ENCODE measurements at regions not wholly inside any gene's neighbourhood (a gene's known extent, or its start where the extent isn't known, plus 50 kb on each side); places are given as distances from the start of the nearest gene placed in this dataset.

DNA sequence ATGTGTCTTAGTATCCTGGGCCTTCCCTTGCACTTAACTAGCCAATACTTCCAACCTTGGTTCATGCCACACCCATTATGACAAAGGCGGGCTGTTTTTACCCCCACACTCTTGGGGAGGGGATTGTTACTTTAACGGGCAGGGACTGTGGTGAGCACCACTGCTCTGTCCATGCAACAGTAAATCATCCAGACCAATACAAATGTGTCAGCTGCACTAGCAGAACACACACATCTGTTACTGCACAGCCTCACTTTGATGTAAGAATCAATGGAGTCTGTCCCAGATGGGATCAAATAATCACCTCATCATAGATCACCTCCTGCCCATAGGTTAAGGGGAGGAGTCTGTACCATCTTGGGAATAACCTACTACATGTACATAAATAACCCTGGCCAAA lies 58.1 kb downstream of the NPAP1 start:
- Histone ChIP-seq H3K27ac (ENCODE audit: low read depth, low read length) (no peak overlapping the region), H2AFZ (ENCODE audit: low read length, unreplicated experiment) (no peak overlapping the region), H3K4me1 (ENCODE audit: control insufficient read depth, insufficient read depth, low read length, unreplicated experiment) (no peaks in the 10 kb centered on the region), H3K27me3 (ENCODE audit: insufficient read depth, low read length) (no peaks in the 10 kb centered on the region), H3K4me3 (ENCODE audit: low read depth, low read length) (no peak overlapping the region), H3K36me3 (ENCODE audit: insufficient read depth, low read length) (no peaks in the 10 kb centered on the region), H3K79me2 (ENCODE audit: control insufficient read depth, insufficient read depth, low read length, unreplicated experiment) (no peaks in the 10 kb centered on the region)

DNA sequence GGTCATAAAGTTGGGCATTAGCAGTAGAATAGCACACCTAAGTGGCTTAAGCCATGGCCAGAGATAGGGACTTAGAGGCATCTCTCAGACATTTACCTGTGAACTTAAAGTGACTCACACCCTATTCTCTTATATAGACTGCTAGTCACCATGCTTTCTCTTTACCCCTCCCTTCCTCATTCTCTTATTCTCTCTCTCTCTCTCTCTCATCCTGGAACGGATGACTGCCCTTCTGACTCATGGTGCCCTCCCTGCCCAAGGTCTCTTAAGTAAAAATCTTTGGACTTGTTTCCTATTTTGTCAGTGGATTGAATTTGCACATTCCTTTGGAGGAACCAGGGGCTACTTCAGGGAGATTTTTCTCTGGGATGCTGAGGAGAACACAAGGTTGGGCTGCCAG lies 58.8 kb downstream of the NPAP1 start:
- no peaks in the 10 kb centered on the region for H3K79me2 ChIP-seq (ENCODE audit: control insufficient read depth, insufficient read depth, low read length, unreplicated experiment)

DNA sequence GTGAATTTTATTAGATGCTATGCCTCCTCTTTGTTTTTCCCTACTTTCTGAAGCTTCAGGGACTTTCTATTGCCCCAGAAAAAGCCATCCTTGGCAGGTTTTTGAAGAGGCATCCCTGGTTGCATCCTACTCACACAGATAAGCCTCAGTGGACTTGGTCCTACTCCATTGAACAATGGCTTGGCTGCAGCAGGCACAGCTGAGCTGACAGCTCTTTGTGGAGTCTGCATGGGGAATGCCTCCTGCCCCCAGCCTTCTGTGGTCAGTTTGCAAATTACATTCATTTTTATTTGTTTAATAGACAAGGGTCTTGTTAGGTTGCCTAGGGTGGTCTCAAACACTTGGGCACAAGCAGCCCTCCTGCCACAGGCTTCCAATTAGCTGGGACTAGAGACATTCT lies 69.7 kb downstream of the NPAP1 start:
- Histone ChIP-seq H3K36me3 (ENCODE audit: insufficient read depth, low read length) (no peaks in the 10 kb centered on the region), H3K27me3 (ENCODE audit: insufficient read depth, low read length) (no peaks in the 10 kb centered on the region), H2AFZ (ENCODE audit: low read length, unreplicated experiment) (no peak overlapping the region), H3K4me3 (ENCODE audit: low read depth, low read length) (no peak overlapping the region), H3K4me1 (ENCODE audit: control insufficient read depth, insufficient read depth, low read length, unreplicated experiment) (no peaks in the 10 kb centered on the region), H3K27ac (ENCODE audit: low read depth, low read length) (no peak overlapping the region), H3K79me2 (ENCODE audit: control insufficient read depth, insufficient read depth, low read length, unreplicated experiment) (no peaks in the 10 kb centered on the region)

More for the DNA sequence above, 58.8 kb downstream of the NPAP1 start:
- Histone ChIP-seq H3K4me3 (ENCODE audit: low read depth, low read length) (no peak overlapping the region), H3K27ac (ENCODE audit: low read depth, low read length) (no peak overlapping the region), H3K4me1 (ENCODE audit: control insufficient read depth, insufficient read depth, low read length, unreplicated experiment) (no peaks in the 10 kb centered on the region), H3K36me3 (ENCODE audit: insufficient read depth, low read length) (no peaks in the 10 kb centered on the region), H2AFZ (ENCODE audit: low read length, unreplicated experiment) (no peak overlapping the region), H3K27me3 (ENCODE audit: insufficient read depth, low read length) (no peaks in the 10 kb centered on the region)

DNA sequence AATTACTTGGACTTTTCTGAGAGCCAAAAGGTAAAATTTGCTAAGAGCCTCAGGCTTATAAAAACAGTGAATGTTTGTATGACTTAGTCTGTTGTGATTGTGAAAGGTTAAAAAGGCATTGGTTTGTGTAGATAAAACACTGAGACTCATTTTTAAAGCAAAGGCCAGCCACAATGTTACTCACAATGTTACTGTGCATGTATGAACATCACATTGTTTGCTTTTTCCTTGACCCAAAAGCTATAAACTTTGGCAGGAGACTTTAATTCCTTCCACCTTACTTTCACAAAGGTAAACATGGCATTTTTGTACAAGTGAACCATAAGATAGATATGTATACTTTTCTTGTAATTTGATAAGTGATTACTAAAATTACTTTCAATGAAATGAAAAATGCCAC lies 70.5 kb downstream of the NPAP1 start:
- Histone ChIP-seq H3K4me1 (ENCODE audit: control insufficient read depth, insufficient read depth, low read length, unreplicated experiment) (no peaks in the 10 kb centered on the region), H3K27ac (ENCODE audit: low read depth, low read length) (no peak overlapping the region), H3K79me2 (ENCODE audit: control insufficient read depth, insufficient read depth, low read length, unreplicated experiment) (no peaks in the 10 kb centered on the region), H3K36me3 (ENCODE audit: insufficient read depth, low read length) (no peaks in the 10 kb centered on the region), H3K27me3 (ENCODE audit: insufficient read depth, low read length) (no peaks in the 10 kb centered on the region), H3K4me3 (ENCODE audit: low read depth, low read length) (no peak overlapping the region), H2AFZ (ENCODE audit: low read length, unreplicated experiment) (no peak overlapping the region)

DNA sequence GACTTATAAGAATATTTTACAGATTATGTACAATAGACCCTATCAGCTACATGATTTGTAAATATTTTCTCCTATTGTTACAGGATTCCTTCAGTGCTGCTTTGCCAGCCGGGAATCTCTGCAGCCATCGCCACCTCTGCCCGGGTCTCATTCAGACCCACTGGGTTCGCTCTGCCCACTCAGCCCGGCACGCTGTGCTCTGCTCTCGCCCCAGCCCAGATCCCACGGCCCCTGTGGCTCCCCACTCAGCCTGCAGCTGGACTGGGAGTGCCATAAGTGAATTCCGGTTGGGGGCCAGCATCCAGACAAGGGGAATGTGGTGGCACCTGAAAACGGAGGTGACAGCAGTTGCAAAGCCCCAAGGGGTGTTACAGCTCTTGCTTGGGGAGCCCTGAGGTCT lies 71.8 kb downstream of the NPAP1 start:
- Histone ChIP-seq H3K27ac (ENCODE audit: low read depth, low read length) (no peak overlapping the region), H3K4me3 (ENCODE audit: low read depth, low read length) (no peak overlapping the region), H3K4me1 (ENCODE audit: control insufficient read depth, insufficient read depth, low read length, unreplicated experiment) (no peaks in the 10 kb centered on the region), H2AFZ (ENCODE audit: low read length, unreplicated experiment) (no peak overlapping the region), H3K27me3 (ENCODE audit: insufficient read depth, low read length) (no peaks in the 10 kb centered on the region), H3K36me3 (ENCODE audit: insufficient read depth, low read length) (no peaks in the 10 kb centered on the region), H3K79me2 (ENCODE audit: control insufficient read depth, insufficient read depth, low read length, unreplicated experiment) (no peaks in the 10 kb centered on the region)

DNA sequence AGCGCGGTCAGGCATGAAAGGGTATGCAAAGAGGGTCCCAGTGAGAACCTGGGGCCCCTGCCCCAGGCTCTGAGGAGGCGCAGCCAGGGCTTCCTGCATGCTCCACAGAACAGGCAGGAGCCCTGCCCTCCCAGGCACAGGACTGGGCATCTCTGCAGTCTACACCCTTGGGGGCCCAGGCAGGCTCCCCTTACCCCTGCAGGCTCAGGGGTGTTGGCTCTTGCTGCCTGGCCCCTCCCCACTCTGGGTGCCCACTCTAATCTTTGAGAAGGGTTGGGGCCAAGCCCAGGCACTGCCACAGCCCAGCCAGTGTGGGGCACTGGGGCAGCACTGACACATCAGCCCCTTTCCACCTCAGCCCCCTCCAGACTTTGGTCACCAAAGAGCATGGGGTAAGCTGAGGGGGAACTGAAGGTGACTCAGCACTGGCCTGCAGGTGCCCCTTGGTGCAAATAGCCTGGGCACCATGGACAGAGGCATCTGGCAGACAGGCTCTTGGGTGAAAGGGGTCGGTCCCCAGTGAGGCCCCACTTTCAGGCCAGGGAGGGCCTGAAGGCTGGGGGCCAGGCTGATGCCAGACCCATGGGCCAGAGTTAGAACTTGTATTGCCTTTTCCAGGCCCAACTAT lies 73.4 kb downstream of the NPAP1 start:
- H3K4me3 ChIP-seq (ENCODE audit: low read depth, low read length), result no peak overlapping the region
- no peak overlapping the region for H3K27ac ChIP-seq (ENCODE audit: low read depth, low read length)
- H2AFZ ChIP-seq (ENCODE audit: low read length, unreplicated experiment), result no peak overlapping the region
- H3K36me3 ChIP-seq (ENCODE audit: insufficient read depth, low read length), result no peaks in the 10 kb centered on the region
- no peaks in the 10 kb centered on the region for H3K4me1 ChIP-seq (ENCODE audit: control insufficient read depth, insufficient read depth, low read length, unreplicated experiment)
- H3K27me3 ChIP-seq (ENCODE audit: insufficient read depth, low read length), result no peaks in the 10 kb centered on the region
- no peaks in the 10 kb centered on the region for H3K79me2 ChIP-seq (ENCODE audit: control insufficient read depth, insufficient read depth, low read length, unreplicated experiment)

DNA sequence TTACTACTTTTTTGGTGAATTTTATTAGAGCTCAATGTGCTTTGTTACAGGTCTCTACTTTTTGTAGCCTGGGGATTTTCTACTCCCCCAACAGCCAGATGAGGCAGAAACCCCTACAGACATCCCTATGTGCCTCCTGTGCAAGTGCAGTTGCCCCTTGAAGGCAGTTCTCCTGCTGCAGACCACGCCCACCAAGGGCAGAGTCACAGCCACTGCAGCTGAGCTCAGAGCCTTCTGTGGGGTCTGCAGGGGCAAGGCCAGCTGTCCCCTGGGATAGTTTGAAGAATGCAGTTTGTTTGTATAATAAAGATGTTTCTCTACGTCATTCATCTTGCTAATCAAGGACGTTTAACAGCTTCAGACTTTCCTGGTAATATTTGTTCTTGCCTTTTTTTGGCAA lies 76.8 kb downstream of the NPAP1 start:
- no peaks in the 10 kb centered on the region for H3K36me3 ChIP-seq (ENCODE audit: insufficient read depth, low read length)
- H3K27me3 ChIP-seq (ENCODE audit: insufficient read depth, low read length), result no peaks in the 10 kb centered on the region
- H3K27ac ChIP-seq (ENCODE audit: low read depth, low read length), result no peak overlapping the region

DNA sequence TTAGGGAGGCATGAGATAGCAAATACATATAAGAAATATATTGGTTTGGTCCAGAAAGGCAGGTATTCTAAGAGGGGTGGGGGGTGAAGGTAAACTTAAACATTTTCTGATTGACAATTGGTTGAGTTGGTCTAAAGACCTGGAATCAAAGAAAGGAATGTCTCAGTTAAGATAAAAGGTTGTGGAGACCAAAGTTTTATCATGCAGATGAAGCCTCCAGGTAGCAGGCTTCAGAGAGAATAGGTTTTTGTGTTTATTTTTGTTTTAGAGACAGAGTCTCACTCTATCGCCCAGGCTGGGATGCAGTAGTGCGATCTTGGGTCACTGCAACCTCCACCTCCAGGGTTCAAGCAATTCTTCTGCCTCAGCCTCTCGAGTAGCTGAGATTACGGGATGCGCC lies 80.5 kb downstream of the NPAP1 start:
- no peaks in the 10 kb centered on the region for H3K79me2 ChIP-seq (ENCODE audit: control insufficient read depth, insufficient read depth, low read length, unreplicated experiment)
- H2AFZ ChIP-seq (ENCODE audit: low read length, unreplicated experiment), result no peak overlapping the region
- H3K4me1 ChIP-seq (ENCODE audit: control insufficient read depth, insufficient read depth, low read length, unreplicated experiment), result no peaks in the 10 kb centered on the region
- H3K27ac ChIP-seq (ENCODE audit: low read depth, low read length), result no peak overlapping the region
- H3K27me3 ChIP-seq (ENCODE audit: insufficient read depth, low read length), result no peaks in the 10 kb centered on the region
- H3K36me3 ChIP-seq (ENCODE audit: insufficient read depth, low read length), result no peaks in the 10 kb centered on the region
- no peak overlapping the region for H3K4me3 ChIP-seq (ENCODE audit: low read depth, low read length)

More for the DNA sequence above, 76.8 kb downstream of the NPAP1 start:
- Histone ChIP-seq H3K4me1 (ENCODE audit: control insufficient read depth, insufficient read depth, low read length, unreplicated experiment) (no peaks in the 10 kb centered on the region), H3K4me3 (ENCODE audit: low read depth, low read length) (no peak overlapping the region), H3K79me2 (ENCODE audit: control insufficient read depth, insufficient read depth, low read length, unreplicated experiment) (no peaks in the 10 kb centered on the region), H2AFZ (ENCODE audit: low read length, unreplicated experiment) (no peak overlapping the region)

DNA sequence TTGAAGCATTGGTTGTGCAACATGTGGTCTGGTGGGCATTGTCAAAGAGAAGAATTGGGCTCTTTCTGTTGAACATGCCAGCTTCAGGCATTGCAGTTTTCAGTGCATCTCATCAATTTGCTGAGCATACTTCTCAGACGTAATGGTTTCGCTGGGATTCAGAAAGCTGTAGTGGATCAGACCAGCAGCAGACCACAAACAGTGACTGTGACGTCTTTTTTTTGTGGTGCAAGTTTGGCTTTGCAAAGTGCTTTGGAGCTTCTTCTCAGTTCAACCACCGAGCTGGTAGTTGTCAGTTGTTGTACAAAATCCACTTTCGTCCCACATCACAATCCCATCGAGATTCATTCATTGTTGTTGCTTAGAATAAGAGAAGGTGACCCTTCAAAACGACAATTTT lies 84.5 kb downstream of the NPAP1 start:
- no peaks in the 10 kb centered on the region for H3K27me3 ChIP-seq (ENCODE audit: insufficient read depth, low read length)
- no peak overlapping the region for H2AFZ ChIP-seq (ENCODE audit: low read length, unreplicated experiment)
- no peak overlapping the region for H3K27ac ChIP-seq (ENCODE audit: low read depth, low read length)
- H3K79me2 ChIP-seq (ENCODE audit: control insufficient read depth, insufficient read depth, low read length, unreplicated experiment), result no peaks in the 10 kb centered on the region
- no peak overlapping the region for H3K4me3 ChIP-seq (ENCODE audit: low read depth, low read length)
- no peaks in the 10 kb centered on the region for H3K4me1 ChIP-seq (ENCODE audit: control insufficient read depth, insufficient read depth, low read length, unreplicated experiment)
- no peaks in the 10 kb centered on the region for H3K36me3 ChIP-seq (ENCODE audit: insufficient read depth, low read length)

DNA sequence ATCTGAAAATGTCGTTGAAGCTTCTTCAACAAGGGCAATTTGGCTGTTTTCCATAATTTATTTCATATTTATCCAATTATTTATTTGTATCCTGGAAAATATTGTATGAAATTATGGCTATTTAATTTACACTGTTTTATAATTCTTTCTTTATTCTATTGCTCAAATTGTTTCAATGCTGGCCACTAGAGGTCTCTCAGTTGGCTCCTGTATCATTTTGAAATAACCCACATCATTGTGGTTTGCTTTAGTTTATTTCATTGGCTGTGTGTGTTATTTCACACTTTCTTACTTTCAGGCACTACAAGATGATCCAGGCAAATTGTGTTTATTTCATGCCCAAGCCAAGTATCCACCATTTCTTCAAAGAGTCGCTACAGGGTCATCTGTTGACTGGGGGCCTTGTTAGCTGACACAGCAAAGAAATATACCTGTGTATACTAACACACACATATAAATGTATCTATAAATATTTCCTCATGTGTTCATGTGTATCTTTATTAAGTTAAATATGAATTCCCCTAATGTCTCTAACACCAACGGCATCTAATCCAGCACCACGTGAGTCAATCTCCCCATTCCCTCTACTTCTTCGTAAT lies 86.2 kb downstream of the NPAP1 start:
- no peak overlapping the region for H3K4me3 ChIP-seq (ENCODE audit: low read depth, low read length)
- no peaks in the 10 kb centered on the region for H3K27me3 ChIP-seq (ENCODE audit: insufficient read depth, low read length)
- no peaks in the 10 kb centered on the region for H3K79me2 ChIP-seq (ENCODE audit: control insufficient read depth, insufficient read depth, low read length, unreplicated experiment)
- H3K27ac ChIP-seq (ENCODE audit: low read depth, low read length), result no peak overlapping the region
- no peaks in the 10 kb centered on the region for H3K36me3 ChIP-seq (ENCODE audit: insufficient read depth, low read length)
- H2AFZ ChIP-seq (ENCODE audit: low read length, unreplicated experiment), result no peak overlapping the region
- no peaks in the 10 kb centered on the region for H3K4me1 ChIP-seq (ENCODE audit: control insufficient read depth, insufficient read depth, low read length, unreplicated experiment)

DNA sequence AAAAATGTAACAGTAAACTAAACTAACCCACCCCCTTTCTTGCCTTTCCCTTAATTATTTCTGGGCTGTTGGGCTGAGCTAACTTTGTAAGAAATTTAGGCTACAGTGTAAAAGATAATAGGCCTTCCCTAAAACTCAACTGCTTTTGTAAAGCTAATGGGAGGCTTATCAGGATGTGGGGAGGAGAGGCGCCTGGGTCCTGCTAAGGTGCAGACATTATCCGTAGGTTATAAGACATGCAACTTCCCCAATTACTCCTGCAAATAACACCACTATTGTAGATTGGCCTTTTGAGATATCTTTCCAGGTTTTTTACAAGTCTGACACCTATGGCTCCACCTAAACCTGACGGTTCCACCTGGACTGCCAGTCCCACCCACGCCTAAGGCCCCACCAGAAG lies 88.3 kb downstream of the NPAP1 start:
- Histone ChIP-seq H3K4me3 (ENCODE audit: low read depth, low read length) (no peak overlapping the region), H3K27me3 (ENCODE audit: insufficient read depth, low read length) (no peaks in the 10 kb centered on the region), H3K79me2 (ENCODE audit: control insufficient read depth, insufficient read depth, low read length, unreplicated experiment) (no peaks in the 10 kb centered on the region), H3K36me3 (ENCODE audit: insufficient read depth, low read length) (no peaks in the 10 kb centered on the region), H3K27ac (ENCODE audit: low read depth, low read length) (no peak overlapping the region), H2AFZ (ENCODE audit: low read length, unreplicated experiment) (no peak overlapping the region), H3K4me1 (ENCODE audit: control insufficient read depth, insufficient read depth, low read length, unreplicated experiment) (no peaks in the 10 kb centered on the region)

Measured in ACC112 (cell line).